HG03175 (cell line): ENCODE measurements at regions not wholly inside any gene's neighbourhood (a gene's known extent, or its start where the extent isn't known, plus 50 kb on each side); places are given as distances from the start of the nearest gene placed in this dataset.
"Not testable (repeated sequence)": the region's sequence is repeated elsewhere in the genome, so short reads cannot be mapped to it uniquely, and the experiment has no call there.

ENCODE experiments used
- ATAC-seq: cut with Tn5 transposase; IDR thresholded peaks from one replicate; pipeline ENCODE4 v1.9.1; 2021; ENCODE audit warnings: mild to moderate bottlenecking, moderate library complexity; ENCODE audit not compliant: unreplicated experiment

DNA sequence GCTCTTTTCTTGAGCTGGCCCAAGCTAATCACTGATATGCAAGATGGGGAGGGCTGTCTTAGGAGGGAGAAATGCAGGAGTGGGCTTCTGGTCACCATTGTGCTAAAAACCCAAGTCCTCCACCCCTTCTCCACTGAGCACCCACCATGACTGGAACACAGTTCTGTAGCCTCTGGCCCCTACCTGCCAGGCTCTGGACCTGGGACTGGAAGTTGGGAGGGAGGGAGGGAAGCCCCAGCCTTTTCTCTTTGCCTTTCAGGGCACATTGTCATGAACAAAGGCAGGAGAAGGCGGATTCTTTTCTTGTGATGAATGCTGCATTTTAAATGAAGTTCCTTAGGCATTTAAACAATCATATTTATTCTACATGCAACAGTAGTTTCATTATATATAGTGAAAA lies 559.1 kb upstream of the TRPC7 start:
- no peak for ATAC-seq

DNA sequence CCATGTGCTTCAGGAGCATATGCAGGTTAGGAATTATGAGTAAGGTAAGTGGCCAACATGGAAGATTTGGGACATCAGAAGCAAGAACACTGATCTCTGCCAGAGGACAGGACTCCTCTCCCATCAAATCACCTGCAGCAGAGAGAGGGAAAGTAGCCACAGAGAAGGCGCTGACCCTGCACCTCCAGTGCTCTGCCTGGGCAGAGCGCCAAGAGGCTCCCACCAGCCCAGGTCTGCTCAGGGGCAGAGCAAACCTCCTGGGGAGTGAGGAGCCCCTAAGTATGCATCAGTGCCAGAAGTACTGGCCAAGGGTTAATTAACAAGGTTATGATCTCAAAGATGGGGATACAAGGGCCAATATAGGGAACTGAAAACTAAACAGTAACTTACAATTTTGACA lies 545.3 kb upstream of the TRPC7 start:
- ATAC-seq: no peak

DNA sequence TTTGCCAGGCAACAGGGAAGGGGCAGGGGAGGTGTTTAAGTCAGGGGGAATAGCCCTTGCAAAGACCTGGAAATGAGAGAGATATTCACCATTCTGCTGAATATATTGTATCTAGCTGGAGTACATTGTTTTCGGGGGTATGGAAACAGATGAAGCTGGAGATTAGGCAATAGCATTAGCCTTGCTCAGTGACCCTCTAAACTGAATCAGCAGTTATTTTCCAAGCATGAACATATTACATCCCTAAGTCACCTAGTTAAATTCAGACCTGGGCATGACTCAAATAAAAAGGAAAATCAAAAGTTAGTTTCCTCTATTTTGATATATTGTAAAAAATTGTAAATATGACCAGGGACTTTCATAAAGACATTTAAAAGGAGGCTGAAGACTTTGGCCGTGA lies 544.6 kb upstream of the TRPC7 start:
- ATAC-seq: no peak

DNA sequence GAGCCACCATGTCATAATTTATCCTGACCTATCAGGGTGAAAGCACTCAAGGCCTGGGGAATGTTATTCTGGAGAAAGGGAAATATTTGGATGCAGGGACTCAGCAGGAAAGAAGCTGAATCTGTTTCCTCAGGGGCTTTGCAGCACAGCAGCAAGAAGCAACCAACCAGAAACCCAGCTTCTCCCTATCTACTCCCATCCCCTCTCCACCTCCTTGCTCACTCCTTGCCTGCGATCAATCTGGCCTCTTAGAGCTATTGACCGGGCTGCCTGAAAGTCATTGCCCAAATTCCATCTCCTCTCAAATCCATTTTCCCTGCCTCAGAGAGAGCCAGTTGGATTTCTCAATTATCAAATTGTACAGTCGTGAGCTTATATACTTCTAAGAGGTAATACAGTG lies 542.0 kb upstream of the TRPC7 start:
- no peak for ATAC-seq

DNA sequence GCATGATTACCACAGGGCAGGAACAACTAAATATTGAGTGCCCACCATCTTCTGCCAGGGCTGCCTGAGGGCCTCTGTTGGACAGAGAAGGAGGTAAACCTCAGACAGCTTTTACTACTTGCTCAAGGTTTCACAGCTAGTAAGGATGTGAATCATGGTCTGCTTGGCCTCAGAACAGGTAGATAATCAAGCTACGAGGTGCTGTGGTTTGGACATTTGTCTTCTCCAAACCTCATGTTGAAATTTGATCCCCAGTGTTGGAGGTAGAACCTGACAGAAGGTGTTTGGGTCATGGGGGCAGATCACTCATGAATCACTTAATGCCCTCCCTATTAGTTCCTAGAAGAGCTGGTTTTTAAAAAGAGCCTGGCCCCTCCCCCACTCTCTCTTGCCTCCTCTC lies 541.2 kb upstream of the TRPC7 start:
- ATAC-seq: no peak

DNA sequence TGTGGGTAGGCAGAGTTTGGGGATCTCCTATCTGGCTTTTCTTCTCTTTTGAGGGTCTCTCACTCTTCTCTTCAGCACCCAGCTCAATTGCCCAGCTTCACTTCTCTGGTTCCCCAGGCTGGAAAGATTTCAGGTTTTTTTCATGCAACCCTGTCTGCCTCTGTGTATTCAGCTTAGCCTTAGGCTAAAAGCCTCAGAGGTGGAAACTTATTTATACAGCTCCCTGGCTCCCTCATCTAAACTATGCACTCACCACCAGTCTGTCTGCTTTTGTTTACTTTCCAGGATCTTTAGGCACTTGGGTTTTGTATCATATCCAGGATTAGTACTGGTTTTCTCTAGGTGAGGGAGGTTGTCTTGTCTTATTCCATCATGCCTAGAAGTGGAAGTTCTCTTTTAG lies 540.2 kb upstream of the TRPC7 start:
- ATAC-seq: no peak

DNA sequence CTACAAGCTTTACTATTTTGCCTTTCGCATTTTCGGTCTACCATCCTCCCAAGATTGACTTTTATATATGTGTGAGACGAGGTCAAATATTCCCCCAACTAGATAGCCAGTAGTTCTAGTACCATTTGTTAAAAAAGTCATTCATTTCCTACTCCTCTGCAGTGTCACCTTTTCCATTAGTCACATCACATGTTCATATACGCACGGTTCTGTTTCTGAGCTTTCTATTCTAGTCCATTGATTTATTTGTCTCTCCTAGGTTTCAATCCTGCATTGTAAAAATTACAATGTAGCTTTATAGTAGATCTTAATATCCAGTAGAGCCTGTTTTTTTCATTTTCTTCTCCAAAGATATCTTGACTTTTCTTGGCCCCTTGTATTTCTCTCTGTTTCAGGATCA lies 528.7 kb upstream of the TRPC7 start:
- ATAC-seq: no peak

DNA sequence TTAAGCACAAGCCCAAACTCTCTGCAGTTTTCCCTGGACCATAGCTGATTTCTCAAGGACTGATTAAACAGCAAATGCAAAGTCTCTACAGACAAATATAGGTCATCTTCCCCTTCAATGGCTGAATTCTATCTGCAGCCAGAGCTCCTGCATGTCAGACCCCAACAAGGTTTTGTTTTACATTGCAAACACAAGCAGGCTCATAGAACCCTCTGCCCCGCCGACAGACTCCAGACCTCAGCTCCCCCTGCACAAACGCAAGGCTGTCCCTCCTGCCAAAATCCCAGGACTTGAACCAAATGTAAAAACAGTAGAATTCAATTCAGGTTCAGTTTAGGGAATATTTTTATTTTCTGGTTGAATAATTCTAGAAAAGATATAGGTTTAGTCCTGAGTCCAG lies 526.7 kb upstream of the TRPC7 start:
- ATAC-seq: no peak

DNA sequence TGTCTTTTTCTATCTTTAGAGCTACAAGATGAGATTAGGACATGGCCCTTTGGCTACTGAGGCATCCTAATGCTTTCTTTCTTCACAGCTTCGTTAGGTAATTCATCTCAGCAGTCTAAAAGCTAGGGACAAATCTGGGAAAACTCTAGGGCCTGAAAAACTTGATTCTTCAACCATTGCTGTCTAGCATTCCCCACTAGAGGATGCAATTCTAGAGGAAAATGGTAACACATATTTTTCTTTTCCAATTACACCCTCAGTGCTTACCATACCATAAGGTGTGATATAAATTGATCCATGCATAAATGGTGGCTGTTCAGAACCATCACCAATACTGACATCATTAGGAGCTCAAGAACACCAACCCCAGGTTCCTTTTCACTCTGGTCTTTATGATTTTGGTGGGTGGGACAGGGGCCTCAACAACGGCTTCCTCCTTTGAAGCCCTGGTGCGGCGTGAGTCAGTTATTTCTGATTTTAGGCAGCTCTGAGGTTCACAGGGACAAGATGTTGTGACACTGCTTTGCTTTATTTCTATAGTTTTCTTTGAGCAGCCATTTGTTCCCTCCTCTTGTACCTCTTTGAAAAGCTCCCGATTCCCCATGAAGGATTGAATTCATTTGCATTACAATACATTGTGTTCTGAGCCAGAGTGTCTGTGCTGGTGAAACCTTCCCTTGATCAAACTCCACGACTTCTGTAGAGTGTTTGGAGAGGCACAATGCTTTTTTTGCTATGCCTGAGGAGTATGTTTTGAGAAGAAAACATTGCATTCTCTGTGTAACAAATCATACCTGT lies 526.0 kb upstream of the TRPC7 start:
- no peak for ATAC-seq

DNA sequence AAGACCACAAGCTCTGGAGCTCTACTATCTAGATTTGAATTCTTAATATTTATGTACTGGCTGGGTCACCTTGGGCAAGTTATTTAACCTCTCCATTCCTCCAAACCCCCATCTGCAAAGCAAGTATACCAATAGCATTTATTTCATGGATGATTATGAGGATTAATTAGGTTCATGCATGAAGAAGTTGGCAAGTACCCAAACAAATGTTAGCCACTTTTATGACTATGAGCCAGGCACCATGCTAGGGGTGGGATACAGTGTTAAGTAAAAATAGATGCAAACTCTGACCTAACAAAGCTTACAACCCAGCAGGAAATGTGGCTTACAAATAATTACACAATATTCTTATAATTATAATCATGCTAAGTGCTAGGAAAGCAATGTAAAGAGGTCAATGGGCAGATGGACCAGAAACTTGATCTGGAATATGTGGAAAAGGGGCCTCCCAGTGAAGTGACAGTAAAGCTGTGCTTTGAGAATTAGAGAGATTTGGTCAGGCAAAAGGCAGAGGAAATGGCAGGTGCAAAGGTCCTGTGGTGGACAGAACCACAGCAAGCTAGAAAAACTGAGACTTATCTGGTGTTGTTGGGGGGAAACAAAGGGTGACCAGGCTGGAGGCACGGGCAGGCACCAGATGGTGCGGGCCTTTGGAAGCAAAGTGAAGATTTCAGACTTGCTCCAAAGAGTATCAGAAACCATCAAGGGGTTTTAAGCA lies 525.2 kb upstream of the TRPC7 start:
- no peak for ATAC-seq

DNA sequence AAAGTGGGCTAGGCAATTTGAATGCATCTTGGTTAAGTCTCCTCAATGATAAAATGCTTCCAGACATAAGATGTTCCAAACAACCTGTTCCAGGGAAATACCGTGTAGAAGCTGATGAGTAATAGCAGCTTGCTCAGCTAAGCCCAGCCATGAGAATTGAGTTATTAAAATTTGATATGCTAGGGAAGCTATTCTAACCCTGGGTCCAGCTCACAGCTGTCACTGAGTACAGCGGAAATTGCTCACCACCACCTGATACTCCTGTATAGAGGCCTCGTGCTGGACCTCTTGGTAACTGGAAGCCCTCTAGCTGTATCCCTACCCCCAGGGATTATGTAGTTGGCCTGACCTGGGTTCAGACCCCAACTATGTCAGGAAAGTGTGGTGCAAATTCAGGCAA lies 521.3 kb upstream of the TRPC7 start:
- ATAC-seq: no peak

DNA sequence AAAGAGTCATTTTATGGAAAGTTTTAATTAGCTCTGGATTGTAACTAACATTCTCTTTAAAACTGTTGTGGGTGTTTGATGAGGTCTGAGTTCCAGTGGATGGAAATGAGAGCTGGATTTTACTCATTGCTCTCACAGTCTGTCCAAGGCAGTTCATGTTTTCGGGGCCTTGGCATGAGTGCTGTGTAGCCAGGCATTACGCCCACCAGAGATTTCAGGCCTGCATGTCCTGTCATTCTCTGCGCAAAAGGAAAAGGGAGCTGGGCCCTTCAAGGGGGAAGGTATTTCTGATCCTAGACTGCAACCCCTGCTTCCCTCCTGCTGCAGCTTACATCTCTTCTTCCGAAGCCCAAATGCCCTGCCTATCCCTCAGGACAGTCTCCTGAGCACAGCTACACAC lies 499.6 kb upstream of the TRPC7 start:
- no peak for ATAC-seq

DNA sequence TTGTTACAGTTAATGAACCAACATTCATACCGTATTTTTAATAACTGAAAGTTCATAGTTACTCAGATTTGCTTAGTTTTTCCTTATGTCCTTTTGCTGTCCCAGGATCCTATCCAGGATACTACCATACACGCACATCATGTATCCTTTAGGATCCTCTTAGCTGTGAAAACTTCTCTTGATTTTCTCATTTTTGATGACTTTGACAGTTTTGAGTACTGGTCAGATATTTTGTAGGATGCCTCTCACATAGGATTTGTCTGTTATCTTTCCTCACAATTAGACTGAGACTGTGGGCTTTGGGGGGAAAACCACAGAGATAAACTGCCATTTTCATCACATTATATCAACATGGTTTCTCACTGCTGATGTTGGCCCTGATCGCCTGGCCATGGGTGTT lies 491.3 kb upstream of the TRPC7 start:
- no peak for ATAC-seq

DNA sequence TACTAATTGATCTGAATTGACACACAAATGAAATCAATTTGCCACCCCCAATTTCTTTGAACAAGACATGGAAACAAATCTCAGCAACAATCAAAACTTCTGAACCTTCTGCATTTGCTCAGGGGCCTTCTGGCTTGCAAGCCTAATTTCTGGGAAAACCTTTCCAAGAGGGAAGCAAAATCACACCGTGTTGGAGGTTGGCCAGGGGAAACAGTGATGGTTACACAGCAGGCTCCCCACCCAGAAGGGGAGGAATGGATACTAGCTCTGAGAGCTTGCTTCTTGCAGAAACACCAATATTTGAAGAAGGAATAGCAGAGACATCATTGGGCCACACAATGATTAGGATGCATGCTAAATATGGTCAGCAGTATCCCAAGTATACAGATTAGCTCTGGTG lies 488.6 kb upstream of the TRPC7 start:
- ATAC-seq: no peak

DNA sequence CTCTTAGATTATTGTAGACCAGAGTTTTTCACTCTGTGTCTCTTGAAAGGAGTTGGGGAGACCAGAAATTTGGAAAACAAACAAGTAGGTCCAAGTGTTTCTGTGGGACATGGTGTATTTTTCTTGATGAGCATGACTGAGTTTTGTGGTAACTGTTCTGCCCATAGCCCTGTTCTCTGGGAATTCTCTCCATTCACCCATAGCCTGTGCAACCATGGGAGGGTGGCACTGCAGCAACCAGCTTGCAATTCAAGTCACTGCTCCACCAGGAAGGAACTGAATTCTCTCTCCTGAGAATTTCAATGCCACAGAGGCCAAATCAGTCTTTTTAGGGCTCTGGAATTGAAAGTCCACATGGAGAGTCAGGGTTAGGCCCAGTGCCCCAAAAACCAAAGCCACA lies 475.3 kb upstream of the TRPC7 start:
- ATAC-seq: no peak

DNA sequence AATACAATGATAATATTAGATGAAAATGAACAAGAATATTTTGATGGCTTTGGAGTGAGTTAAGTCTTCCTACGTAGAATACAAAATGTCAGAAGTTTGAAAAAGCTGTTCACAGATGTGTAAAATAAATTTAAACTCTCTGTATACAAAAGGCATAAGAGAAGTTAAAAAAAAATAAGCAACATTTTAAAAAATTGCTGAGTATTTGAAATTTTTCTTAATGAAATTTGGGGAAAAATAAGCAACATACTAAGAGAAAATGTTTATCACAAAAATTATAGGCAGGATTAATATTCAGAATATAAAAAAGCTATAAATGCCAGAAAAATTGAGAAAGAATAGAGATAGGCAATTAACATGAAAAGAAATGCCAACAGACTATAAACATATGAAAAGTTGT lies 470.7 kb upstream of the TRPC7 start:
- no peak for ATAC-seq

DNA sequence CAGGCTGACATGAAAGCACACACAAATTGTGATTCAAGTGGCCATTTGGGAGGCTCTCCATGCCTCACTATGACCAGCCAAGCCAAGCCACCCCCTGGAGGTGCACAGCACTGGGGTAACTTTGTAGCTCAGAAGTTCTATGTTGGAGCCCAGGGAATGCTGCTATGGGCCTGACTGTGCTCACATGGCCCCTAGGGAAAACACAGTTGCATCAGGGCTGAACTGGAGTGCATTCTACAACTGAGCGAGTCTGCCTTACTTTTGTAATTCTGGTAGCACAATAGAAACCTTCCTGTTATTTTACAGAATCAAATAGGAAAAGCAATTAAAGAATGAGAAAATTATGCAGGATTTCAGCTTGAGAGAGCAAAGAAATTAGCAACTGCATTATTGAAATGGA lies 455.5 kb upstream of the TRPC7 start:
- ATAC-seq: no peak

DNA sequence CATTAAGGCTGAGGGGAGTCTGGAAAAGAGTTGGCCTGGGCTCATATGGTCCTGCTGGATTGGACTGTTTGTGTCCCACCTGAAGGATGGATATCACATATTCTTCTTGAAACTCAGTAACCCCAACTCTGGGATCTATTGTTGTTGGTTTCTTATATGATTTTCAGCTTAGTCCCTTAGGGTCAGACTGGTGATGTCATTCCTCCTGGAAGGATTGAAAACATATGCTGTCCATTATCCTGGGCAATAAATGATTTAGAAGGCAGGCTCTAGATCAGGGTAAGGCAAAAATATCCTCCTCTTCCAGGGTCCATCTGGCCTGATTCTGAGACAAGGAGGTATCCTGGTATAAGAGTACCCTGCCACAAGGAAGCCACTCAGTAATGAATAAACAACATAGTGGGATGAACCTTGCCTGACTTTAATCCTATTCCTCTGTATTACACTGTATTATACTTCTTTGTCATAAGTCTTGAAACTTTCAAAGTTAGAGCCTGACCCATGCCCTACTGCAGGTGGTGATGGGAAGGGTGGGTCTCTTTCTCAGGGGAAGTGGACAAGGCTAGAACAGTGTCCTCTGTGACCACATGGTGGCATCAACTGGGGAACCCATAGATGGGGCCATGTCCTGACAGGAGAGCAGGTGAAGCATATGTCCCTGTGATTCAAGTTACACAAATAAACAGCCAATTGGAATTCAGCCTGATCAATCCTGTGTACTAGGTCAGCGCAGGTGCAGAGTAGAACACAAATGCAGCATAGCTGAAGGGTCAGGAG lies 454.4 kb upstream of the TRPC7 start:
- no peak for ATAC-seq

DNA sequence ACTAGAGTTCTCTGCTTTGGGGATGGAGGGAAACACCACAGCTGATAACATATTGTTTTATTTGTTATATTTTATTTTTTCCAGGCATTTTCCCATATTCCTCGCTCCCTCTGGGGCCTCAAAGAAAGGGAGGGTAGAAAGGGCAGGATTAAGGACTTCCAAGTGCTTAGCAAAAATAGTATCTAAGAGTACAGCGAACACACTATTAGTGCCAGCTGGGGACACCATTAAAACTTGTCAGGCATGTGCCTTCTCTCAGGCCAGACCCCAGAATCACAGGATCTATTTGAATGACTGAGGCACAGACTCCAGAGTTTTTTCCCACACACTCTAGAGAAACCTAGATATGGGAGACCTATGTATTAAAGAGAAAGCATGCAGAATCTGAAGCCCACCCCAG lies 451.0 kb upstream of the TRPC7 start:
- no peak for ATAC-seq

DNA sequence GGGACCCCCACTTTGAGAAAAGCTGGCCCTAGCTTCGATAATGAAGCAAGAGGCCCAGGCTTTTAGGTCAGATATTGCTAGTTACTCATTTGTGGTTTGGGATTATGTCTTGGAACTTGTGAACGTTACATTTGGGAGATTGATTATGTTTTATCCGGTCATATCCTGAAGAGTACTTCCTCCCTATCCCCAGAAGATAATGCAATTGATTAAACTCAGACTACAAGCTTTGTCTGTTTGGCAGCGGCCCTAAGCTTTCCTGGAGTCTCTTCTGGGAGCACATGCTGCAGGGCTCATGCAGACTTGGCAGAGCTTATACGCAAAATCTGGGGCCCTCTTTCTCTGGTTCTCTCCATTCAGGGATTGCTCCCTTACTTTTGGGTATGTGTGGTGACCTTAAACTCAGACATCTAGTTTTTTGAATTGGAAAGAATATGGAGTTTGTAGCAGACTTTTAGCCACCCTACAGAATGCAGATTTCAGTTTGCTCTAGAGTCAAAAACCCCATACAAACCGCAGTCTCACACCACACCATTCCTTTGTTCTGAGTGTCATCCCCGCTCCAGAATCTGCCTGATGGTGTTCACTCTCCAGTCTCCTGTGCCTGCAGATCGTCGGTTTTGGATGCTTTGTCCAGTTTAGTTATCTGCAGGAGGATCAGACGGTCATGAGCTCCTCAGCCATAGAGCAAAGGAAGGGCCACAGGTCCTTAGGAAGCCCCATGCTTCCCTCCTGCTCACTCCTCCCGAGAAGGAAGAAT lies 449.5 kb upstream of the TRPC7 start:
- ATAC-seq: no peak

DNA sequence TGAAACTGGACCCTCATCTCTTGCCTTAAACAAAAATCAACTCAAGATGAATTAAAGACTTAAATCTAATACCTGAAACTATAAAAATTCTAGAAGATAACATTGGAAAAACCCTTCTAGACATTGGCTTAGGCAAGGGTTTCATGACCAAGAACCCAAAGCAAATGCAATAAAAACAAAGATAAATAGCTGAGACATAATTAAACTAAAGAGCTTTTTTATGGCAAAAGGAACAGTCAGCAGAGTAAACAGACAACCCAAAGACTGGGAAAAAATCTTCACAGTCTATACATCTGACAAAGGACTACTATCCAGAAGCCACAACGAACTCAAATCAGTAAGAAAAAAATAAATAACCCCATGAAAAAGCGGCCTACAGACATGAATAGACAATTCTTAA lies 446.9 kb upstream of the TRPC7 start:
- not testable (repeated sequence) for ATAC-seq
